B cell (primary cell): ENCODE measurements at regions not wholly inside any gene's neighbourhood (a gene's known extent, or its start where the extent isn't known, plus 50 kb on each side); places are given as distances from the start of the nearest gene placed in this dataset.

Experiments
- EZH2 ChIP-seq: IDR thresholded peaks from 2 replicates; pipeline ENCODE4 v1.6.1; 2012; ENCODE audit warnings: borderline replicate concordance, low read depth, mild to moderate bottlenecking, moderate library complexity, low read length; ENCODE audit not compliant: insufficient read depth, poor library complexity, severe bottlenecking
- TF ChIP-seq, protein P1 (sequence below): fragments of 200-600 bp; IDR thresholded peaks from one replicate; pipeline ENCODE4 v1.8.0; 2022; ENCODE audit warnings: antibody characterized with exemption, mild to moderate bottlenecking

DNA sequence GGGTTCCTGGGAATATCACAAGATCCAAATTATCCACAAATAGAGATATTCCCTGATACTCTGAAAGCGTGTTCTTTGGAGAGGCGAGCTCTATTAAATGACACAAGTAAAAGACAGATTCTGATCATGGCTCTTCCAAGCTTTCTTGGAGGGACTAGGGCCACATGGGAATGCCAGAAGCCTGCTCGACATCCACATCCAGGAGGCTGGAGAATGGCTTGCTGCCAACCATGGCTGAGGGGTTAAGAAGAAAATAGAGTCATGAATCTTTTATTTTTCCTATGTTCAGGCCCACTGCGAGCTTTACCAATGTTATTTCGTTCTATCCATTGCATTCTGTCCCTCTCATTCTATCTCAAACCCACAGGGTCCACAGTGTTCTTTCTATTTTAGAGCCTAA, 1018.0 kb upstream of the CELF2 start:
- TF ChIP-seq, protein P1, sequence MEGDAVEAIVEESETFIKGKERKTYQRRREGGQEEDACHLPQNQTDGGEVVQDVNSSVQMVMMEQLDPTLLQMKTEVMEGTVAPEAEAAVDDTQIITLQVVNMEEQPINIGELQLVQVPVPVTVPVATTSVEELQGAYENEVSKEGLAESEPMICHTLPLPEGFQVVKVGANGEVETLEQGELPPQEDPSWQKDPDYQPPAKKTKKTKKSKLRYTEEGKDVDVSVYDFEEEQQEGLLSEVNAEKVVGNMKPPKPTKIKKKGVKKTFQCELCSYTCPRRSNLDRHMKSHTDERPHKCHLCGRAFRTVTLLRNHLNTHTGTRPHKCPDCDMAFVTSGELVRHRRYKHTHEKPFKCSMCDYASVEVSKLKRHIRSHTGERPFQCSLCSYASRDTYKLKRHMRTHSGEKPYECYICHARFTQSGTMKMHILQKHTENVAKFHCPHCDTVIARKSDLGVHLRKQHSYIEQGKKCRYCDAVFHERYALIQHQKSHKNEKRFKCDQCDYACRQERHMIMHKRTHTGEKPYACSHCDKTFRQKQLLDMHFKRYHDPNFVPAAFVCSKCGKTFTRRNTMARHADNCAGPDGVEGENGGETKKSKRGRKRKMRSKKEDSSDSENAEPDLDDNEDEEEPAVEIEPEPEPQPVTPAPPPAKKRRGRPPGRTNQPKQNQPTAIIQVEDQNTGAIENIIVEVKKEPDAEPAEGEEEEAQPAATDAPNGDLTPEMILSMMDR: no peak
- TF ChIP-seq EZH2: no peak
